ENCODE measurements at regions not wholly inside any gene's neighbourhood (a gene's known extent, or its start where the extent isn't known, plus 50 kb on each side); places are given as distances from the start of the nearest gene placed in this dataset.

DNA sequence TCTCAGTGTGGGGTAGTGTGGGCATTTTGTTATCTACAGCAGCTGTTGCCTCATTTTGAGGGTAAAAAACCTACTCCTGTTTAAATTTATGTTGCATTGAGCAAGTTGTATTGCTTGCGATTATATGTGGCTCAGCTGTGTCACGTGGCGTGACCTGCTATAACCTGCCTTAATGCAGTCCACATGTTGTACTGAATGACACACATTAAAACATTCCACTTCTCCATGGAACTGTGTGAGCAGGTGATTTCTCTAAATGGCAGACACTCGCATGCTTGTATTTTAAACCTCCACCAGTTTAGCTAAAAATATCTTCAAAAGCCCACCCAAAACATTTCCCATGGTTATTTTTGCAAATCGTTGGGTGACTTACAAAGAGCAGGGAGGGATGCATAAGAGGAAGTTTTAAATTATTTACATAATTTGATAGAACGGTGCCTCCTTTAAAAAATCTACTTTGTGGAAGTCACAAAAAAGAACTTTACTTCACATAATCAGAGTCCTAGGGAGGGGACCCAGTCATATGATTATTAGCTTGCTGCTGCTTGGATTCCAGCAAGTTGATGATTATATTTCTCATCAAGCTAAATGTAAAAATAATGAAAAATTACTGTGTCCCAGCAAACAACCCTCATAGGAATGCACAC lies 163.3 kb upstream of the ZEB2 start:
- TF ChIP-seq CTCF (IDR thresholded peaks at IDR 0.05; ENCODE audit: low read depth, low read length, missing control alignments): no peak
- H3K4me3 ChIP-seq (replicated peaks; ENCODE audit: low read depth, low read length): no peak overlapping the region
- DNase-seq (ENCODE audit: extremely low read depth, low read depth): no peak

DNA sequence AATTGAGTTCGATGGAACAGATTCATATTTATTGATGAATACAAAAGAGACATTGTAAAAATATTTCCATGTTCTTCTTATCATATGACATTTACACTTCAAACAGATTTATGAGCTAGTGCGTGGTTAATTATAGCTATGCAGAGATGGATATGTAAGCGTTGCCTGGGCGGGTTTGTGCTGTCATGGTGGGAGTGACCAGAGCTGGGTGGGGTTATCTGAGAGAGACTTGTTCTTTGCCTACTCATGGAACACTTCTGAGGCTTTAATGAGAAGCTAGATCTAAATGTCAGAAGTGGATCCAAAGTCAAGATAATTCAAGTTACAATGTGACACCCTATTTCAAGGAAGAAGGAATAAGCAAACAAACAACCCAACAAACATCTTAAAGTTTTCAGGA lies 162.3 kb upstream of the ZEB2 start:
- TF ChIP-seq CTCF (IDR thresholded peaks at IDR 0.05; ENCODE audit: low read depth, low read length, missing control alignments): no peak
- H3K4me3 ChIP-seq (replicated peaks; ENCODE audit: low read depth, low read length): no peak overlapping the region
- no peak for DNase-seq (ENCODE audit: extremely low read depth, low read depth)

DNA sequence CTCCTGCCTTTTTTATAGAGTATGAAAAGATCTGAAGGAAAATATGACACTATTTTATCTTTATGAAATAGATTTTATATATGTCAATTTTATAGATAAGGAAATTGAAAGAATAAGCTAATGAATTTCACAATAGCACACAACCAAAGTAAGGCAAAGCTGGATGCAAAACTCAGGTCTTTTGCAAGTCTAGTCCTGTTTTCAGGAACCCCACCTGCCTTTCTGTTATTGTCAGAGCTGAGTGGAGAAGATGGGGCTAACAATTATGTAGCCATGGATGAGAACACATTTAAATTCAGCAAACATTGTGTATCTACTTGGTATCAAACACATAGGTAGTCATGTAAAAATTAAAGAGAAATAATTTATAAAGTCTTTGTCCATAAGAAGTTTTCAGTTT lies 161.5 kb upstream of the ZEB2 start:
- TF ChIP-seq CTCF (IDR thresholded peaks at IDR 0.05; ENCODE audit: low read depth, low read length, missing control alignments): no peak
- H3K4me3 ChIP-seq (replicated peaks; ENCODE audit: low read depth, low read length): no peak overlapping the region
- DNase-seq (ENCODE audit: extremely low read depth, low read depth): no peak

- no peak overlapping the region for H3K4me3 ChIP-seq (replicated peaks; ENCODE audit: low read depth, low read length)
- no peak for DNase-seq (ENCODE audit: extremely low read depth, low read depth)
- no peak for TF ChIP-seq CTCF (IDR thresholded peaks at IDR 0.05; ENCODE audit: low read depth, low read length, missing control alignments)
Measured at GRCh38 chr2:144679942-144680341, 160.0 kb upstream of the ZEB2 start.

DNA sequence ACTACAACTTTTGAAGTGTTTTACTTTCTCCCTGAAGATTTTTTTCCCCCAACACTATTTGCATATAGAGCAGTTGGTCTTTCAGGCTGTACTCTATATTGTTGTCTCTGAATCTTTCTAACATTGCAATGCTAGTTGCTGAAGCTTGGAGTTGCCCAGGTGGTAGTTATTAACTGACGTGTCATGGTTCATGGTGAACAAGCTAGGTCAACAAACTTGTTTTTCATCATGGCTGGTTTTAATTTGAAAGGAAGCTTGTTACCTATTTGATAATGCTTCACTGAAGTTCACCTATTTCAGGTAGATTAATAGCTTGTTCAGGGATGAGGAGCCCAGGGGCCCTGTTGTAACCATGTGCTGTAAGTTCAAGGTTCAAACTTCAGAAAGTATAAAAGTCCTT lies 158.8 kb upstream of the ZEB2 start:
- no peak for TF ChIP-seq CTCF (IDR thresholded peaks at IDR 0.05; ENCODE audit: low read depth, low read length, missing control alignments)
- no peak overlapping the region for H3K4me3 ChIP-seq (replicated peaks; ENCODE audit: low read depth, low read length)
- no peak for DNase-seq (ENCODE audit: extremely low read depth, low read depth)

GRCh38 chr2:144675731-144676130 lies 155.8 kb upstream of the ZEB2 start:
- no peak for TF ChIP-seq CTCF (IDR thresholded peaks at IDR 0.05; ENCODE audit: low read depth, low read length, missing control alignments)
- DNase-seq (ENCODE audit: extremely low read depth, low read depth): no peak

GRCh38 chr2:144675331-144675730 lies 155.4 kb upstream of the ZEB2 start:
- no peak for DNase-seq (ENCODE audit: extremely low read depth, low read depth)
- no peak overlapping the region for H3K4me3 ChIP-seq (replicated peaks; ENCODE audit: low read depth, low read length)
- no peak for TF ChIP-seq CTCF (IDR thresholded peaks at IDR 0.05; ENCODE audit: low read depth, low read length, missing control alignments)

More at GRCh38 chr2:144675731-144676130, 155.8 kb upstream of the ZEB2 start:
- no peak overlapping the region for H3K4me3 ChIP-seq (replicated peaks; ENCODE audit: low read depth, low read length)

Data from HFF-Myc (cell line).